Thyroid gland (tissue), 4 donors: ENCODE measurements at regions not wholly inside any gene's neighbourhood (a gene's known extent, or its start where the extent isn't known, plus 50 kb on each side); places are given as distances from the start of the nearest gene placed in this dataset.

ENCODE experiments used
- DNase-seq, 2 donors: peaks; one replicate each; pipeline ENCODE4 v3.0.0-alpha.2; 2019
- H3K27ac ChIP-seq, 3 donors: fragments of 200-600 bp; sonication (generic); 1 replicate in 2 of 3; 2 replicates in 1 of 3; pipeline ENCODE4 v1.5.1; 2016 to 2019; ENCODE audit warnings: mild to moderate bottlenecking in 1 of 3, moderate library complexity in 1 of 3
- H3K27me3 ChIP-seq: fragments of 200-600 bp; sonication (generic); one replicate; pipeline ENCODE4 v1.5.1; 2019
- H3K36me3 ChIP-seq, 2 donors: fragments of 200-600 bp; sonication (generic); one replicate each; pipeline ENCODE4 v1.5.1; 2016 to 2019
- H3K4me1 ChIP-seq, 2 donors: fragments of 200-600 bp; sonication (generic); one replicate each; pipeline ENCODE4 v1.5.1; 2017 to 2019
- H3K4me3 ChIP-seq, 3 donors: fragments of 200-600 bp; sonication (generic); replicated peaks in 1 of 3; 1 replicate in 2 of 3; 2 replicates in 1 of 3; pipeline ENCODE4 v1.5.1; 2016; ENCODE audit warnings: mild to moderate bottlenecking in 1 of 3
- H3K9me3 ChIP-seq: fragments of 200-600 bp; sonication (generic); one replicate; pipeline ENCODE4 v1.5.1; 2017
- POLR2A ChIP-seq, 2 donors: fragments of 450-650 bp; IDR thresholded peaks; one replicate each; pipeline ENCODE4 v1.6.1; 2017; ENCODE audit warnings: antibody characterized with exemption in 2 of 2, mild to moderate bottlenecking in 2 of 2, moderate library complexity in 1 of 2
- WGBS, 2 donors: methylation state at CpG; one replicate each; pipeline ENCODE4 v1.1.5; 2017; 5-methylcytosine and 5-hydroxymethylcytosine counted together
- intact Hi-C: fragments of 100-400 bp; cut with DNase I; formaldehyde crosslinking; loops from one replicate; pipeline ENCODE4 v1.15.1; 2023
- TF ChIP-seq, protein P1 (sequence below), 6 experiments: fragments of 200-600 bp in 3 of 6; fragments of 450-650 bp in 3 of 6; sonication (generic) in 3 of 6; IDR thresholded peaks; one replicate each; pipeline ENCODE4 v1.5.1; 2016 to 2019; ENCODE audit warnings: antibody characterized with exemption in 6 of 6, mild to moderate bottlenecking in 2 of 6, inconsistent platforms in 1 of 6, moderate library complexity in 1 of 6

DNA sequence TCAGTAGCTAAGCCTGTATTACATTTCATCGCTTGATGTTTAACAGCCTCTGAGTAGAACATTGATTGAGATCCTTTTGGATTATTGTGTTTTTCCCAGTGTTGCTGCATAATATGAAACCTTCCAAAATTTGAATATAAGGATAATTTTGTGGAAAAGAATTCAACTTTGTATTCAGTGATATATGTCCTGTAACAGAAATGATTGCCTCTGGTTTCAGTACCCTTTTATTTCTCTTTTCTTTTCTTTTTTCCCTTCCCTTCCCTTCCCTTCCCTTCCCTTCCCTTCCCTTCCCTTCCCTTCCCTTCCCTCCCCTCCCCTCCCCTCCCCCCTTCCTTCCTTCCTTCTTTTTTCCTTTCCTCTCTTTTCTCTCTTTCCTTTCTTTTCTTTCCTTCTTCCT, 74.6 kb downstream of the UTRN start:
- Histone ChIP-seq H3K4me3 (no peak overlapping the region), H3K27ac (no peak overlapping the region), H3K9me3 (no peaks in the 10 kb centered on the region), H3K27me3 (no peaks in the 10 kb centered on the region), H3K4me1 (peaks cover 31 to 43% of the 10 kb centered on the region in 2 donors), H3K36me3 (no peaks in the 10 kb centered on the region)
- no peak for TF ChIP-seq POLR2A (IDR thresholded peaks at IDR 0.05)
- TF ChIP-seq, protein P1, sequence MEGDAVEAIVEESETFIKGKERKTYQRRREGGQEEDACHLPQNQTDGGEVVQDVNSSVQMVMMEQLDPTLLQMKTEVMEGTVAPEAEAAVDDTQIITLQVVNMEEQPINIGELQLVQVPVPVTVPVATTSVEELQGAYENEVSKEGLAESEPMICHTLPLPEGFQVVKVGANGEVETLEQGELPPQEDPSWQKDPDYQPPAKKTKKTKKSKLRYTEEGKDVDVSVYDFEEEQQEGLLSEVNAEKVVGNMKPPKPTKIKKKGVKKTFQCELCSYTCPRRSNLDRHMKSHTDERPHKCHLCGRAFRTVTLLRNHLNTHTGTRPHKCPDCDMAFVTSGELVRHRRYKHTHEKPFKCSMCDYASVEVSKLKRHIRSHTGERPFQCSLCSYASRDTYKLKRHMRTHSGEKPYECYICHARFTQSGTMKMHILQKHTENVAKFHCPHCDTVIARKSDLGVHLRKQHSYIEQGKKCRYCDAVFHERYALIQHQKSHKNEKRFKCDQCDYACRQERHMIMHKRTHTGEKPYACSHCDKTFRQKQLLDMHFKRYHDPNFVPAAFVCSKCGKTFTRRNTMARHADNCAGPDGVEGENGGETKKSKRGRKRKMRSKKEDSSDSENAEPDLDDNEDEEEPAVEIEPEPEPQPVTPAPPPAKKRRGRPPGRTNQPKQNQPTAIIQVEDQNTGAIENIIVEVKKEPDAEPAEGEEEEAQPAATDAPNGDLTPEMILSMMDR (IDR thresholded peaks at IDR 0.05): no peak
- DNase-seq: no peak
- WGBS, 2 donors: 94 to 95% methylated on average over 1 of the region's 1 CpG
- intact Hi-C loops: no loop called here

DNA sequence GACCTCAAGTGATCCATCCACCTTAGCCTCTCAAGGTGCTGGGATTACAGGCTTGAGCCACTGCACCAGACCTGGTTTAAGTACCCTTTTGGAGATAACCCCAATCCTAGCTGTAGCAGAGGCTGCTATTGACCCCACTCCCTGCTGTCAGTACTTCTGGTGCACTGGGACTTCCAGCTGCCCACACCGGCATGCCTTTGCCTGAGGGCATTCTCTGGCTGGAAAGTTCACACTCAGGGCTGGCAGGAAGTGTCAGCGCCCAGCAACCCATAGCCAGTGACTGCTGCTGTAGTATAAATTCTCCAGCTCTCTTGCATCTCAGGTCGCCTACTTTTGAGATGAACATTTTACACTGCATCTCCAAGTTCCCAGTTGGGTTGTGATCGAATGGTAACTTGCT, 75.3 kb downstream of the UTRN start:
- Histone ChIP-seq H3K27ac (peak overlapping the region in 1 of 3 donors; percentile 46), H3K4me3 (no peak overlapping the region), H3K4me1 (peaks cover 37 to 50% of the 10 kb centered on the region in 2 donors), H3K9me3 (no peaks in the 10 kb centered on the region), H3K36me3 (no peaks in the 10 kb centered on the region), H3K27me3 (no peaks in the 10 kb centered on the region)
- TF ChIP-seq POLR2A (IDR thresholded peaks at IDR 0.05): no peak
- TF ChIP-seq, protein P1 (IDR thresholded peaks at IDR 0.05): no peak
- intact Hi-C loops: no loop called here
- WGBS, 2 donors: 81 to 91% methylated on average over 4 of the region's 4 CpGs
- DNase-seq: no peak

DNA sequence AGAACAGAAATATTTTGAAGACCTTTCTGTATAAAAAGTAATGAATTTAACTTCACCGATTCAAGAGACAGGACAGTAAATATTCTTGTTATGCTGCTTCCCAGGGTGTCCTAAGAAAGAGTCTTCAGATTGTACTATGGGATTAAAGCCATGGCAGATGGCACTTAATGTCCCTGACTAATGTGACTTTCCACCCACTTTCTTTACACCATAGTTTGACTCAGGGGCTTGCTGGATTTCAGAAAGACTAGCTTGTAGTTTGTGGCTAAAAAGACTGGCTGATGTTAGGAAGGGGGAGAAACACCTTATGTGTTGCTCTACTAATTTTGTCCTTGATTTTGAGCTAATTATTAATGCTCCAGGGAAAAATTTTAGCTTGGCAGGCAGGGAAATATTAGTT, 75.9 kb downstream of the UTRN start:
- peaks cover 41 to 54% of the 10 kb centered on the region in 2 donors for H3K4me1 ChIP-seq
- TF ChIP-seq, protein P1 (IDR thresholded peaks at IDR 0.05): no peak
- TF ChIP-seq POLR2A (IDR thresholded peaks at IDR 0.05): no peak
- H3K9me3 ChIP-seq: no peaks in the 10 kb centered on the region
- WGBS, 2 donors: 83 to 96% methylated on average over 1 of the region's 1 CpG
- peak overlapping the region in 2 of 3 donors; percentile 46 to 55 for H3K27ac ChIP-seq
- no peaks in the 10 kb centered on the region for H3K36me3 ChIP-seq
- intact Hi-C loops: no loop called here
- DNase-seq: no peak
- H3K27me3 ChIP-seq: no peaks in the 10 kb centered on the region
- H3K4me3 ChIP-seq: no peak overlapping the region

DNA sequence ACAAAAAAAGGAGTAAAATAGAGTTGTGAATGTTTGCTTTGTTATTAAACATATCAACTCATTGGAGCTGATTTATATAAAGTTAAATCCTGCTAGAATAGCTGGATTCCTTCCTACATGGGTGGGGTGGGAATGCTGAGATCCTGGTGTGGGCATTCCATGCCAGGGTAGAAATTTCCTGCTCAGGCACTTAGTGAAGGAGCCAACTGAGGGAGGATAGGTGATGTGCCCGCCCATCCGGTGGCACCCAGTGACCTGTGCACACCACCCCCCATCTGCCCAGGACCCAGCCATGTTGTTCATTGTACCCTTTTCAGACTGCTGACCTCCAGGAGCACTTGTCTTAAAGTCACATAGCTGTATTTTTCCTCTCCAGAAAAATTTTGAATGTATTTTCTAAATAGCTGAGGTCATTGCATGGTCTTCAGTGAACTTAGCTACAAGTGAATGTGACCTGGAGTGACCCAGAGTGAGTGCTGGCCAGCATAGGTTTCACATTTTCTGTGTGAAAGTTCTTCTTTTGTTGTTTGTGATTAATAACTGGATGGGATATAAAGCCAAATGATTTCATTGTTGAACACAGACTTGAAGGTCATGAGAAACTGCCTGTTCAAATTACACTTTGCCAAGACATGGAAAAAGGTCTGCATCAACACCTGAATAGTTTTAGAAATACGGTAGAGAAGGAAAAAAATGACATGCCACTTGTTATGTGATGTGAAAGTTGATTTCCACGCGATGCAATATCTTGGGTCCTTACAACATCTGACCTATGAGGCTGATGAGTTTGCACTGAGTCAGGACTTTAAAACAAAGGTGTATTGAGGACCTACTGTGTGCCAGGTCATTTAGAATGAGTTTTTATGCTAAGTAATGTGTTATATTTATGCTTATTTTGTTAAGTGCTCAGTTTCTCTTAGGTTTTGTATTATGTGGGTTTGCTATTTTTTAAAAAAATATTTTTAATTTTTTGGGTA, 77.2 kb downstream of the UTRN start:
- Histone ChIP-seq H3K4me3 (no peak overlapping the region), H3K9me3 (no peaks in the 10 kb centered on the region), H3K4me1 (peaks cover 41 to 54% of the 10 kb centered on the region in 2 donors), H3K36me3 (no peaks in the 10 kb centered on the region), H3K27me3 (no peaks in the 10 kb centered on the region), H3K27ac (peak overlapping the region; percentile 27 to 55 (median 46))
- WGBS, 2 donors: 63 to 69% methylated on average over 5 of the region's 5 CpGs
- TF ChIP-seq, protein P1 (IDR thresholded peaks at IDR 0.05): no peak
- no peak for TF ChIP-seq POLR2A (IDR thresholded peaks at IDR 0.05)
- peak; percentile 20 to 33 for DNase-seq
- intact Hi-C loops: no loop called here

DNA sequence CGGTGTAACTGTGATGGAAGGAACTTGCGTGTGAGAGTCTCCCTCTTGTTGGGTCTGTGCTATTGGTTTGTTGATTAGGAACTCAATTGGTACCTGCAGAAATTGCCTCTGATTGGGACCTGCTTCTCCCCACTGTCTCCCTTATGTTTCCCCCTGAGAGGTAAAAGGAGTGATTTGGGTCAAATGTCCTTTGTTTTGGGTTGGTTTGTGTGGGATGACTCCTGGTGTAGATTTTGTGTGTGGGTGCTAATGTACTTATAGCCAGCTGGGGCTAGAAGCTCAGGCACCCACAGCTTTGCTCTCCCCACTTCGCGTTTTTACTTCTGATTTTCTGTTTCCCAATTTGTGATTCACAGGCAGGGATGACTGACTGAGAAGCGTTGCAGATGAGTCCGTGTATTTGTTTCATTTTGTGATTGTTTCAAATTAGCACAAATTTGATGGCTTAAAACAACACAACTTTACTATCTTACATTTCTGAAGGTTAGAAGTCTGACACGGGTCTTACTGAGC, 79.1 kb downstream of the UTRN start:
- H3K27ac ChIP-seq: peak overlapping the region in 1 of 3 donors; percentile 52
- intact Hi-C loops: no loop called here
- no peaks in the 10 kb centered on the region for H3K27me3 ChIP-seq
- TF ChIP-seq POLR2A (IDR thresholded peaks at IDR 0.05): no peak
- TF ChIP-seq, protein P1 (IDR thresholded peaks at IDR 0.05): no peak
- H3K4me1 ChIP-seq: peaks cover 32 to 58% of the 10 kb centered on the region in 2 donors
- DNase-seq: no peak
- H3K36me3 ChIP-seq: no peaks in the 10 kb centered on the region
- H3K9me3 ChIP-seq: no peaks in the 10 kb centered on the region
- 90 to 91% methylated on average over 7 of the region's 7 CpGs for WGBS, 2 donors
- no peak overlapping the region for H3K4me3 ChIP-seq
